HG03159 (cell line): ENCODE measurements at regions not wholly inside any gene's neighbourhood (a gene's known extent, or its start where the extent isn't known, plus 50 kb on each side); places are given as distances from the start of the nearest gene placed in this dataset.

Experiments
- ATAC-seq: cut with Tn5 transposase; IDR thresholded peaks from one replicate; pipeline ENCODE4 v1.9.1; 2021; ENCODE audit warnings: mild to moderate bottlenecking, moderate library complexity; ENCODE audit not compliant: unreplicated experiment

- ATAC-seq, result no peak
Measured at GRCh38 chr9:2346277-2346913, 275.2 kb upstream of the VLDLR start.

GRCh38 chr9:2351324-2351723, 270.3 kb upstream of the VLDLR start:
- no peak for ATAC-seq

GRCh38 chr9:2354216-2354615, 267.4 kb upstream of the VLDLR start:
- ATAC-seq, result no peak

GRCh38 chr9:2354856-2355696, 266.5 kb upstream of the VLDLR start:
- no peak for ATAC-seq

- ATAC-seq, result no peak
Measured at GRCh38 chr9:2355697-2355983, 265.9 kb upstream of the VLDLR start.

- no peak for ATAC-seq
Measured at GRCh38 chr9:2356041-2356790, 265.4 kb upstream of the VLDLR start.

- ATAC-seq, result no peak
Measured at GRCh38 chr9:2359891-2360471, 261.6 kb upstream of the VLDLR start.

- ATAC-seq, result no peak
Measured at GRCh38 chr9:2362150-2362549, 259.4 kb upstream of the VLDLR start.

- no peak for ATAC-seq
Measured at GRCh38 chr9:2363138-2363745, 258.3 kb upstream of the VLDLR start.

- ATAC-seq, result no peak
Measured at GRCh38 chr9:2363781-2364180, 257.8 kb upstream of the VLDLR start.

GRCh38 chr9:2367970-2368369, 253.6 kb upstream of the VLDLR start:
- ATAC-seq, result peak; percentile 54

GRCh38 chr9:2373648-2374047, 247.9 kb upstream of the VLDLR start:
- ATAC-seq, result no peak

- no peak for ATAC-seq
Measured at GRCh38 chr9:2375114-2375513, 246.5 kb upstream of the VLDLR start.

- ATAC-seq, result no peak
Measured at GRCh38 chr9:2377117-2377516, 244.5 kb upstream of the VLDLR start.

- ATAC-seq, result no peak
Measured at GRCh38 chr9:2377834-2378233, 243.8 kb upstream of the VLDLR start.

- ATAC-seq, result no peak
Measured at GRCh38 chr9:2378266-2378665, 243.3 kb upstream of the VLDLR start.

GRCh38 chr9:2378816-2379215, 242.8 kb upstream of the VLDLR start:
- no peak for ATAC-seq

GRCh38 chr9:2384741-2385140, 236.8 kb upstream of the VLDLR start:
- ATAC-seq, result no peak

- no peak for ATAC-seq
Measured at GRCh38 chr9:2385746-2386145, 235.8 kb upstream of the VLDLR start.

- ATAC-seq, result no peak
Measured at GRCh38 chr9:2386566-2386965, 235.0 kb upstream of the VLDLR start.

- ATAC-seq, result no peak
Measured at GRCh38 chr9:2387166-2387565, 234.4 kb upstream of the VLDLR start.
